WTC11 (cell line): ENCODE measurements at regions not wholly inside any gene's neighbourhood (a gene's known extent, or its start where the extent isn't known, plus 50 kb on each side); places are given as distances from the start of the nearest gene placed in this dataset.

Source experiments
- ATF3 ChIP-seq: sonication (generic); formaldehyde crosslinking; conservative IDR thresholded peaks from 2 replicates; pipeline ENCODE4 v1.8.1; 2022; ENCODE audit warnings: mild to moderate bottlenecking, missing genetic modification reagents
- CBFB ChIP-seq: sonication (generic); formaldehyde crosslinking; IDR thresholded peaks from 2 replicates; pipeline ENCODE4 v1.8.1; 2022; ENCODE audit warnings: mild to moderate bottlenecking, low read depth, missing genetic modification reagents
- CTCF ChIP-seq: fragments of 200-600 bp; IDR thresholded peaks from 2 replicates; pipeline ENCODE4 v1.8.0; 2022; ENCODE audit warnings: antibody characterized with exemption
- ELF4 ChIP-seq: sonication (generic); formaldehyde crosslinking; IDR thresholded peaks from 2 replicates; pipeline ENCODE4 v1.8.1; 2022; ENCODE audit warnings: low read depth, mild to moderate bottlenecking, moderate library complexity, missing genetic modification reagents
- ESRRA ChIP-seq: sonication (generic); formaldehyde crosslinking; IDR thresholded peaks from 2 replicates; pipeline ENCODE4 v1.8.1; 2022; ENCODE audit warnings: mild to moderate bottlenecking, missing genetic modification reagents, borderline replicate concordance
- ETV6 ChIP-seq: sonication (generic); formaldehyde crosslinking; IDR thresholded peaks from 2 replicates; pipeline ENCODE4 v1.8.1; 2022; ENCODE audit warnings: mild to moderate bottlenecking, missing genetic modification reagents
- HMGA2 ChIP-seq: fragments of 250-450 bp; sonication (Bioruptor Pico); IDR thresholded peaks from 2 replicates; pipeline ENCODE4 v1.4.0; 2021; ENCODE audit warnings: mild to moderate bottlenecking, moderate library complexity
- JUN ChIP-seq: sonication (generic); formaldehyde crosslinking; IDR thresholded peaks from 2 replicates; pipeline ENCODE4 v1.8.0; 2023; ENCODE audit warnings: mild to moderate bottlenecking, missing genetic modification reagents
- MYBL2 ChIP-seq: sonication (generic); formaldehyde crosslinking; IDR thresholded peaks from 2 replicates; pipeline ENCODE4 v1.8.1; 2023; ENCODE audit warnings: mild to moderate bottlenecking, moderate library complexity, missing genetic modification reagents
- SP1 ChIP-seq: sonication (generic); formaldehyde crosslinking; conservative IDR thresholded peaks from 2 replicates; pipeline ENCODE4 v1.8.1; 2022; ENCODE audit warnings: missing genetic modification reagents
- TF ChIP-seq, protein P1 (sequence below): sonication (generic); formaldehyde crosslinking; IDR thresholded peaks from 2 replicates; pipeline ENCODE4 v1.8.1; 2023; ENCODE audit warnings: mild to moderate bottlenecking, moderate library complexity, missing genetic modification reagents

- TF ChIP-seq JUN (CRISPR knock-in tag), result no peak
- no peak for TF ChIP-seq CTCF
- TF ChIP-seq ESRRA (CRISPR knock-in tag), result no peak
- no peak for TF ChIP-seq SP1 (CRISPR knock-in tag)
- no peak for TF ChIP-seq HMGA2 (CRISPR knock-in tag)
- TF ChIP-seq ATF3 (CRISPR knock-in tag), result no peak
- TF ChIP-seq ELF4 (CRISPR knock-in tag), result no peak
- TF ChIP-seq, protein P1, sequence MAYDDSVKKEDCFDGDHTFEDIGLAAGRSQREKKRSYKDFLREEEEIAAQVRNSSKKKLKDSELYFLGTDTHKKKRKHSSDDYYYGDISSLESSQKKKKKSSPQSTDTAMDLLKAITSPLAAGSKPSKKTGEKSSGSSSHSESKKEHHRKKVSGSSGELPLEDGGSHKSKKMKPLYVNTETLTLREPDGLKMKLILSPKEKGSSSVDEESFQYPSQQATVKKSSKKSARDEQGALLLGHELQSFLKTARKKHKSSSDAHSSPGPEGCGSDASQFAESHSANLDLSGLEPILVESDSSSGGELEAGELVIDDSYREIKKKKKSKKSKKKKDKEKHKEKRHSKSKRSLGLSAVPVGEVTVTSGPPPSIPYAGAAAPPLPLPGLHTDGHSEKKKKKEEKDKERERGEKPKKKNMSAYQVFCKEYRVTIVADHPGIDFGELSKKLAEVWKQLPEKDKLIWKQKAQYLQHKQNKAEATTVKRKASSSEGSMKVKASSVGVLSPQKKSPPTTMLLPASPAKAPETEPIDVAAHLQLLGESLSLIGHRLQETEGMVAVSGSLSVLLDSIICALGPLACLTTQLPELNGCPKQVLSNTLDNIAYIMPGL, result no peak
- no peak for TF ChIP-seq CBFB (CRISPR knock-in tag)
- no peak for TF ChIP-seq ETV6 (CRISPR knock-in tag)
- no peak for TF ChIP-seq MYBL2 (CRISPR knock-in tag)
Measured at GRCh38 chr7:109387530-109387929, 817.9 kb downstream of the DNAJB9 start.
